ENCODE measurements at regions not wholly inside any gene's neighbourhood (a gene's known extent, or its start where the extent isn't known, plus 50 kb on each side); places are given as distances from the start of the nearest gene placed in this dataset.
"Not testable (repeated sequence)": the region's sequence is repeated elsewhere in the genome, so short reads cannot be mapped to it uniquely, and the experiment has no call there.

DNA sequence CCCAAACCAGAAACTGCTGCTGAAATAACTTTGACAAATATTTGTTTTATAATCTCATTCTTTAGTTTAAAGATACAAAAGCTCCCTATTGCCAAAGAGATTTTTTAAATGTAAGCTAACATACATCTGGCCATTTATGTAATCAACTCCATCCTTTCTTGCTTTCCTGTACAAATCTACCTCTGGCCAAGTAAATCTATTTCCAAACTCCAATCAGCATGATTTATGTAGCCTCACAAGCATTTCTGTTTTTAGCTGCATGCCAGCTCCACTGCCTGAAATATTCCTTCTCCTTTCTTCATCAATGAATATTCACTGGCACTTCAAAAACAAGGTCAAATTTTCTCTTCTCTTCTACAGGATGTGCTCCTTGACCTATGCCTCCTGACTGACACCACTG, 80.0 kb downstream of the SHOX2 start:
- Histone ChIP-seq H3F3A (ENCODE audit: insufficient read depth, low read length, poor library complexity, severe bottlenecking) (no peaks in the 10 kb centered on the region), H3K79me2 (replicated peaks; ENCODE audit: insufficient read depth, low read length) (no peaks in the 10 kb centered on the region), H3K27me3 (ENCODE audit: insufficient read depth, low read depth, low read length) (no peaks in the 10 kb centered on the region), H3K9me2 (ENCODE audit: insufficient read depth, low read length) (no peaks in the 10 kb centered on the region), H3K4me2 (ENCODE audit: low read length) (no peak overlapping the region), H2AFZ (ENCODE audit: low read depth, low read length) (no peak overlapping the region), H4K20me1 (ENCODE audit: insufficient read depth) (no peaks in the 10 kb centered on the region), H3K9me3 (ENCODE audit: low read length) (no peaks in the 10 kb centered on the region), H3K9ac (ENCODE audit: low read length) (no peak overlapping the region), H3K4me3 (ENCODE audit: low read length) (no peak overlapping the region), H3K36me3 (ENCODE audit: insufficient read depth, low read length) (no peaks in the 10 kb centered on the region), H3K27ac (ENCODE audit: low read length) (no peak overlapping the region)
- no peak for TF ChIP-seq EZH2 (IDR thresholded peaks at IDR 0.05; ENCODE audit: borderline replicate concordance, insufficient read depth, low read length, poor library complexity, severe bottlenecking)
- TF ChIP-seq TAF1 (IDR thresholded peaks at IDR 0.05; ENCODE audit: low read depth) = no peak
- TF ChIP-seq REST (IDR thresholded peaks at IDR 0.05; ENCODE audit: borderline replicate concordance) = no peak
- TF ChIP-seq RAD21 (conservative IDR thresholded peaks at IDR 0.05) = no peak
- TF ChIP-seq POLR2AphosphoS5 (IDR thresholded peaks at IDR 0.05) = no peak
- TF ChIP-seq EP300 (conservative IDR thresholded peaks at IDR 0.05; ENCODE audit: poor library complexity, severe bottlenecking) = no peak
- no peak for TF ChIP-seq MXI1 (conservative IDR thresholded peaks at IDR 0.05; ENCODE audit: poor library complexity, severe bottlenecking)
- no peak for TF ChIP-seq SMC3 (conservative IDR thresholded peaks at IDR 0.05; ENCODE audit: poor library complexity)
- TF ChIP-seq, protein P1, sequence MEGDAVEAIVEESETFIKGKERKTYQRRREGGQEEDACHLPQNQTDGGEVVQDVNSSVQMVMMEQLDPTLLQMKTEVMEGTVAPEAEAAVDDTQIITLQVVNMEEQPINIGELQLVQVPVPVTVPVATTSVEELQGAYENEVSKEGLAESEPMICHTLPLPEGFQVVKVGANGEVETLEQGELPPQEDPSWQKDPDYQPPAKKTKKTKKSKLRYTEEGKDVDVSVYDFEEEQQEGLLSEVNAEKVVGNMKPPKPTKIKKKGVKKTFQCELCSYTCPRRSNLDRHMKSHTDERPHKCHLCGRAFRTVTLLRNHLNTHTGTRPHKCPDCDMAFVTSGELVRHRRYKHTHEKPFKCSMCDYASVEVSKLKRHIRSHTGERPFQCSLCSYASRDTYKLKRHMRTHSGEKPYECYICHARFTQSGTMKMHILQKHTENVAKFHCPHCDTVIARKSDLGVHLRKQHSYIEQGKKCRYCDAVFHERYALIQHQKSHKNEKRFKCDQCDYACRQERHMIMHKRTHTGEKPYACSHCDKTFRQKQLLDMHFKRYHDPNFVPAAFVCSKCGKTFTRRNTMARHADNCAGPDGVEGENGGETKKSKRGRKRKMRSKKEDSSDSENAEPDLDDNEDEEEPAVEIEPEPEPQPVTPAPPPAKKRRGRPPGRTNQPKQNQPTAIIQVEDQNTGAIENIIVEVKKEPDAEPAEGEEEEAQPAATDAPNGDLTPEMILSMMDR (IDR thresholded peaks at IDR 0.05; ENCODE audit: poor library complexity, severe bottlenecking) = no peak

DNA sequence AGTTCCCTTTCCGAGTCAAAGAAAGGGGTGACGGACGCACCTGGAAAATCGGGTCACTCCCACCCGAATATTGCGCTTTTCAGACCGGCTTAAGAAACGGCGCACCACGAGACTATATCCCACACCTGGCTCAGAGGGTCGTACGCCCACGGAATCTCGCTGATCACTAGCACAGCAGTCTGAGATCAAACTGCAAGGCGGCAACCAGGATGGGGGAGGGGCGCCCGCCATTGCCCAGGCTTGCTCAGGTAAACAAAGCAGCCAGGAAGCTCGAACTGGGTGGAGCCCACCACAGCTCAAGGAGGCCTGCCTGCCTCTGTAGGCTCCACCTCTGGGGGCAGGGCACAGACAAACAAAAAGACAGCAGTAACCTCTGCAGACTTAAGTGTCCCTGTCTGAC, 86.3 kb downstream of the SHOX2 start:
- H3K36me3 ChIP-seq (ENCODE audit: insufficient read depth, low read length); H2AFZ ChIP-seq (ENCODE audit: low read depth, low read length); H3F3A ChIP-seq (ENCODE audit: insufficient read depth, low read length, poor library complexity, severe bottlenecking); H3K27me3 ChIP-seq (ENCODE audit: insufficient read depth, low read depth, low read length); H3K4me2 ChIP-seq (ENCODE audit: low read length); H3K9ac ChIP-seq (ENCODE audit: low read length); H4K20me1 ChIP-seq (ENCODE audit: insufficient read depth); H3K79me2 ChIP-seq (replicated peaks; ENCODE audit: insufficient read depth, low read length); H3K4me3 ChIP-seq (ENCODE audit: low read length); H3K9me3 ChIP-seq (ENCODE audit: low read length); H3K27ac ChIP-seq (ENCODE audit: low read length); H3K9me2 ChIP-seq (ENCODE audit: insufficient read depth, low read length): not testable (repeated sequence)

GRCh38 chr3:158018462-158018861, 87.8 kb downstream of the SHOX2 start:
- Histone ChIP-seq H3K27ac (ENCODE audit: low read length) (no peak overlapping the region), H4K20me1 (ENCODE audit: insufficient read depth) (no peaks in the 10 kb centered on the region), H3K36me3 (ENCODE audit: insufficient read depth, low read length) (no peaks in the 10 kb centered on the region), H3K9me3 (ENCODE audit: low read length) (no peaks in the 10 kb centered on the region), H3F3A (ENCODE audit: insufficient read depth, low read length, poor library complexity, severe bottlenecking) (no peaks in the 10 kb centered on the region), H3K79me2 (replicated peaks; ENCODE audit: insufficient read depth, low read length) (no peaks in the 10 kb centered on the region), H3K4me2 (ENCODE audit: low read length) (no peak overlapping the region), H3K9me2 (ENCODE audit: insufficient read depth, low read length) (no peaks in the 10 kb centered on the region), H3K9ac (ENCODE audit: low read length) (no peak overlapping the region), H3K4me3 (ENCODE audit: low read length) (no peak overlapping the region), H3K27me3 (ENCODE audit: insufficient read depth, low read depth, low read length) (no peaks in the 10 kb centered on the region), H2AFZ (ENCODE audit: low read depth, low read length) (no peak overlapping the region)
- TF ChIP-seq EZH2 (IDR thresholded peaks at IDR 0.05; ENCODE audit: borderline replicate concordance, insufficient read depth, low read length, poor library complexity, severe bottlenecking) (no peak), POLR2AphosphoS5 (IDR thresholded peaks at IDR 0.05) (no peak), REST (IDR thresholded peaks at IDR 0.05; ENCODE audit: borderline replicate concordance) (no peak), SMC3 (conservative IDR thresholded peaks at IDR 0.05; ENCODE audit: poor library complexity) (no peak), RAD21 (conservative IDR thresholded peaks at IDR 0.05) (no peak), EP300 (conservative IDR thresholded peaks at IDR 0.05; ENCODE audit: poor library complexity, severe bottlenecking) (no peak), TAF1 (IDR thresholded peaks at IDR 0.05; ENCODE audit: low read depth) (no peak), MXI1 (conservative IDR thresholded peaks at IDR 0.05; ENCODE audit: poor library complexity, severe bottlenecking) (no peak)
- TF ChIP-seq, protein P1 (IDR thresholded peaks at IDR 0.05; ENCODE audit: poor library complexity, severe bottlenecking) = no peak
